C4-2B (cell line): ENCODE measurements at regions not wholly inside any gene's neighbourhood (a gene's known extent, or its start where the extent isn't known, plus 50 kb on each side); places are given as distances from the start of the nearest gene placed in this dataset.
"Not testable (repeated sequence)": the region's sequence is repeated elsewhere in the genome, so short reads cannot be mapped to it uniquely, and the experiment has no call there.

Experiments
- H3K27ac ChIP-seq: fragments of 450-650 bp; 2 replicates; pipeline ENCODE4 v1.5.1; 2017
- ZFX ChIP-seq: fragments of 450-650 bp; IDR thresholded peaks from 2 replicates; pipeline ENCODE4 v1.6.1; 2017
- TF ChIP-seq, protein P1 (sequence below): fragments of 450-650 bp; conservative IDR thresholded peaks from 2 replicates; pipeline ENCODE4 v1.5.1; 2017; ENCODE audit warnings: mild to moderate bottlenecking

DNA sequence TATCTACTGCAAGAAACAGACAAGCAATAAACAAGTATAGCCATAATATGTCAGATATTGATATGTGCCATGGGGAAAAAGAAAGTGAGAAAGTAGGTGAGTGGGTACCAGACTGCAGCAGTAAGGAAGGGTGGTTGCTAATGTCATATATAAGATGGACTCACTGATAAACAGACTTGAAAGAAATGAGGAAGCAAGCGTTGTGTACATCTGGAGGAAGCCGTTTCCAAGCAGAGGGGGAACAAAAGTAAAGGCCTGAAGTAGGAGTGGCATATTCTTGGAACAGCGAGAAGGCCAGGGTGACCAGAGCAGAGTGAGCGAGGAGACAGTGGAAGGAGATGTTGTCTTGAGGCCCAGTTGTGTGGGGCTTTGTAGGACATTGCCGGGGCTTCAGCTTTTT is 142.2 kb upstream of the MAP3K1 start:
- no peak overlapping the region for H3K27ac ChIP-seq
- TF ChIP-seq, protein P1, sequence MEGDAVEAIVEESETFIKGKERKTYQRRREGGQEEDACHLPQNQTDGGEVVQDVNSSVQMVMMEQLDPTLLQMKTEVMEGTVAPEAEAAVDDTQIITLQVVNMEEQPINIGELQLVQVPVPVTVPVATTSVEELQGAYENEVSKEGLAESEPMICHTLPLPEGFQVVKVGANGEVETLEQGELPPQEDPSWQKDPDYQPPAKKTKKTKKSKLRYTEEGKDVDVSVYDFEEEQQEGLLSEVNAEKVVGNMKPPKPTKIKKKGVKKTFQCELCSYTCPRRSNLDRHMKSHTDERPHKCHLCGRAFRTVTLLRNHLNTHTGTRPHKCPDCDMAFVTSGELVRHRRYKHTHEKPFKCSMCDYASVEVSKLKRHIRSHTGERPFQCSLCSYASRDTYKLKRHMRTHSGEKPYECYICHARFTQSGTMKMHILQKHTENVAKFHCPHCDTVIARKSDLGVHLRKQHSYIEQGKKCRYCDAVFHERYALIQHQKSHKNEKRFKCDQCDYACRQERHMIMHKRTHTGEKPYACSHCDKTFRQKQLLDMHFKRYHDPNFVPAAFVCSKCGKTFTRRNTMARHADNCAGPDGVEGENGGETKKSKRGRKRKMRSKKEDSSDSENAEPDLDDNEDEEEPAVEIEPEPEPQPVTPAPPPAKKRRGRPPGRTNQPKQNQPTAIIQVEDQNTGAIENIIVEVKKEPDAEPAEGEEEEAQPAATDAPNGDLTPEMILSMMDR = no peak
- TF ChIP-seq ZFX = no peak

DNA sequence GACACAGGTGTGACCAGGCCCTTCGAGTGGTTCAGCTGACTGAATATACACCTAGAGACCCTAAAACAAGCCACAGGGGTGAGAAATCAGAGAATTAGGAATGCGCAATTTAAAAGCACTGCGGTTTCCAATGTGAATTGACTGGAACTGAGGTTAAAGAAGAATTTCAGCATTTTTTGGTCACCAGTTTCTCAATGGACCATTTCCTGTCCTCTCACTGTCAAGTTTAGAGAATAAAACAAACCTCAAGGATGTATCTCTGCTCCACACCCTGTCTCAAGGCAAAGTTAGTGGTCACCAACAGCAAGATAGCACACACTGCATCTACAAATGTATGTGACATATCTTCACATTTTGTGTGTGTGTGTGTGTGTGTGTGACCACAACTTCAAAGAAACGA is 143.8 kb upstream of the MAP3K1 start:
- no peak for TF ChIP-seq ZFX
- TF ChIP-seq, protein P1 = no peak
- H3K27ac ChIP-seq = no peak overlapping the region

DNA sequence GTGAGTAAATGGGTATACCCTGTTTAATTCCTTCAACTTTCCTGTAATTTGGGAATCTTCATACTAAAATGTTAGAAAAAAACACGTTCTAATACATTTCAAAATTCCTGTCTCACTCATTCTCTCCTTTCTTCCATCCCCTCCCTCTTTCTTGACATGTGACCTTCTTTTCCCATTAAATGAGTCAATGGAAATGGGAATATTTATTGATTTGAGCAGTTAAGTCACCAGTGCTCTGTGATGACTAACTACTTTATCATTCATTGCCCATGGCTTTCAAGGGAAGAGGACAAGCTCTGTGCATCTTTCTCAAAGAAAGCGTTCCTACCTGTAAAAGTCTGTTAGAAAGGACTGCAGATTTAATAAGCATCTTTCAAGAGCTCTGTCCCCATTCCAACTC is 144.4 kb upstream of the MAP3K1 start:
- H3K27ac ChIP-seq = no peak overlapping the region
- TF ChIP-seq ZFX = no peak
- TF ChIP-seq, protein P1 = no peak

DNA sequence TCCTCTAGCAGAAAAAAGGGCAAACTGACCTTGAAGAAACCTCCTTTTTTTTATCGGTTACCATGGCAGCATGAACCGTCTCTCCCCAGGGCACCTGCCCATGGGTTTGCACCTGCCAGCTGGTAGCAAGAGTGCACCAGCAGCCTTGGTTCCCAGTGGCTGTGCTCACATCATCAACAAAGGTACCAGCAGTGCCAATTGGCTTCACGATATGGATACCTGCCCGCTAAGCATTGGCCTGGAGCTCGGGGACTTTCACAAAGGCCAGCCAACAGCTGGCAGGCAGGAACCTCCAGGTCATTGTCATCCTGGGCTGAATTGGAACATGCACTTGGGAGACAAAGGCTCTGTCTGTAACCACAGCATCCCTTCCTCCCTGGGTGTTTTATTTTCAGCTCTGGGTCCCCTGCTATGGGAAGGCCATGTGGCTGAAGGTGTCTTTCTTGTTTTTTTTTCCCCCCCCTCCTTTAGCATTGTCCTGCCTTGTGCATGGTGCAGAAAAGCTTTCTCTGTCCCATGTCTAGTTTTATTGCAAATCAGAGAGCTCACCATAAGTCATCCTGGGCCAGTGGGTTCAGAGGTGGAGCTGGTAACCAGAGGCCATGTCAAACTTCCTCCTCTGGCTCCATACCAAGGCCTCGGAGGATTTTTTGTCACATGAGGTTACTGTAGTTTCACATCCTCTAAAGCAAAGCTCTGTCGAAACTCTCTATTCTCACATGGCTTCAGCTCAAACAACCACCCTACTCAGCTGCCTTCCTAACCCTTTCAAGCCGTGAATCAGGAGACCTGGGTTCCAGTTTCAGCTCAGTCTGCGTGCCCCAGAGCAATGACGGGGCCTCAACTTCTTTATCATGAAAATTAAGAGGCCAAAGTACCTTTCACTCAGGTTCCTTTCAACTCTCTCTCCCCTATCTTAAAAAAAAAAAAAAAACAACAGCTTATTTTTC is 145.5 kb upstream of the MAP3K1 start:
- H3K27ac ChIP-seq = peak overlapping the region; percentile 27
- TF ChIP-seq, protein P1 = no peak
- no peak for TF ChIP-seq ZFX

DNA sequence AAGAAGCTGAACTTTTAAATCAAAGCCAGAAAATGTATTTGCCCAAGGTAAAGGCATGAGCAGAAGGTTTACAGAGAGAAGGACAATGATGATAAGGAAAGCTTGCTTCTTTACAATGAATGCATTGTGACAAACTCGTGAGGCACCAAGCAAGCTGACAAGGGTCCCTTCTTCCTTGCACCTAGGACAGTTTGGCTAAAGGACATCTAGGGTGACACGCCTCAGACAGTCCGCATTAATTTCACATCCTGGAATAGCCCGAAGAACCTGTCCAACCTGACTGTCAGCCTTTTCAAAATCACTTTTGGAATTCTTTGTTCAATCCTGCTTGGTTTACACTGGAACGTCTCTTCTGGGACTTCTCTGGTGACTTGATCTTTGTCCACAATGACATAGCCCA is 146.4 kb upstream of the MAP3K1 start:
- TF ChIP-seq ZFX = no peak
- TF ChIP-seq, protein P1 = no peak
- no peak overlapping the region; the same call in 1 of the 2 replicates for H3K27ac ChIP-seq

DNA sequence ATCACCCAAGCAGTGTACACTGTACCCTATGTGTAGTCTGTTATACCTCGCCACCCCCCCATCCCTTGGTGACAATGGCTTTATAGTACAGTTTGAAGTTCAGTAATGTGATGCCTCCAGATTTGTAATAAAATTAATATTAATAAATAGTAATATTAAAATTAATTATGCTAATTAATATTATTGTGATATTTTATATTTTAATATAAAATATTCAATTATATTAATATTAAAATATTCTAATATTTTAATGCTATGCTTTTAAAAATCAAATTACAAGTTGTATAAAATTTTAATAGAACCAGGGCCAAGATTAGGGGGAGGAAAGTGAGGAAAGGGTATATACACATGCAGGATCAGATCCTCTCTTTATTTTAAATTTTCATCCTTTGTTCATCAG is 147.7 kb upstream of the MAP3K1 start:
- H3K27ac ChIP-seq = no peak overlapping the region
- TF ChIP-seq, protein P1 = no peak
- TF ChIP-seq ZFX = no peak

DNA sequence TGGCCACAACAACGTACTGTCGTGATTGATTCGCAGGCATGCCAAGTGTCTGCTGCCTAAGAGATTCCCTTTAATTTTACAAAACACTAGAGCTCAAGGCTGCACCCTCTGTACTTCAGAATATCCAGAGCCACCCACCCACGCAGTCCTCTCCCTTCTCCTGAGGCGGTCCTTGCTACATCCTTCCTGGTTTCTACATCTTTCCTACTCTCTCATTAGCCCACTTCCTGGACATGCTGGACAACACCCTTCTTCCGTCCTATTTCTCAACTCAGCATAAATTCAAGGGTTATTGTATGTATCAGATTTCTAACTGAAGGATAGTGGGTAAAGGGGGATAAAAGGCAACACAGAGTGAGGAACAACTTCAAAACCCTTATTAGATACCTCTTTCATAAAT is 148.4 kb upstream of the MAP3K1 start:
- no peak overlapping the region for H3K27ac ChIP-seq
- TF ChIP-seq, protein P1 = no peak
- no peak for TF ChIP-seq ZFX

DNA sequence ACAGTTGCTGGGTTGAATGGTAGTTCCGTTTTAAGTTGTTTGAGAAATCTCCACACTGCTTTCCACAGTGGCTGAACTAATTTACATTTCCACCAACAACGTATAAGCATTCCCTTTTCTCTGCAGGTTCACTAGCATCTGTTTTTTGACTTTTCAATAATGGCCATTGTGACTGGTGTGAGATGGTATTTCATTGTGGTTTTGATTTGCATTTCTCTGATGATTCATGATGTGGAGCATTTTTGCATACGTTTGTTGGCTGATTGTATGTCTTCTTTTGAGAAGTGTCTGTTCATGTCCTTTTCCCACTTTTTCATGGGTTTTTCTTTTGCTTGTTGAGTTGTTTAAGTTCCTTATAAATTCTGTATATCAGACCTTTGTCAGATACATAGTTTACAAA is 150.2 kb upstream of the MAP3K1 start:
- not testable (repeated sequence) for H3K27ac ChIP-seq
